ENCODE measurements at regions not wholly inside any gene's neighbourhood (a gene's known extent, or its start where the extent isn't known, plus 50 kb on each side); places are given as distances from the start of the nearest gene placed in this dataset.

DNA sequence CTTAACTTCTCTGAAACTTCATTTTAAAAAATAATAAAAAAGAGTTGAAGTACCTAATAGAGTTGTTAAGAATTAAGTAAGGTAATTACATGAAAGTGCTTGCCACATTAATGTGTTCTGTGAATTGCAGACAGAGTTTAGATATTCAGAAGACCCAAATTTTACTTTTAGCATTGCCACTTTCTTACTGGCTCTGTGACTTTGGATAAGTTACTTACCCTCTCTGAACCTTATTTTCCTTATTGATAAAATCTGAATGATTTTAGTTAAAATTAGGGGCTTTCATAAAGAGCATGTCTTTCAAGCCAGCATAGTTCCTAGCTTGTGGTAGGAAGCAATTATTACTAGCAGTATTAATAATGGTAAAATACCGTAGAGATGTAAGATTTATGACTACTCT, 101.2 kb upstream of the CREB1 start:
- H3K9me3 ChIP-seq: no peaks in the 10 kb centered on the region
- H3K4me3 ChIP-seq: no peak overlapping the region
- DNase-seq (no peak), ATAC-seq (ENCODE audit: low FRiP score in 2 of 2) (no peak)
- WGBS, 2 donors: 91 to 97% methylated on average over 1 of the region's 1 CpG
- H3K27me3 ChIP-seq: no peaks in the 10 kb centered on the region
- no peaks in the 10 kb centered on the region for H3K4me1 ChIP-seq
- no peak overlapping the region for H3K27ac ChIP-seq
- TF ChIP-seq POLR2AphosphoS5 (IDR thresholded peaks at IDR 0.05): no peak
- TF ChIP-seq, protein P1, sequence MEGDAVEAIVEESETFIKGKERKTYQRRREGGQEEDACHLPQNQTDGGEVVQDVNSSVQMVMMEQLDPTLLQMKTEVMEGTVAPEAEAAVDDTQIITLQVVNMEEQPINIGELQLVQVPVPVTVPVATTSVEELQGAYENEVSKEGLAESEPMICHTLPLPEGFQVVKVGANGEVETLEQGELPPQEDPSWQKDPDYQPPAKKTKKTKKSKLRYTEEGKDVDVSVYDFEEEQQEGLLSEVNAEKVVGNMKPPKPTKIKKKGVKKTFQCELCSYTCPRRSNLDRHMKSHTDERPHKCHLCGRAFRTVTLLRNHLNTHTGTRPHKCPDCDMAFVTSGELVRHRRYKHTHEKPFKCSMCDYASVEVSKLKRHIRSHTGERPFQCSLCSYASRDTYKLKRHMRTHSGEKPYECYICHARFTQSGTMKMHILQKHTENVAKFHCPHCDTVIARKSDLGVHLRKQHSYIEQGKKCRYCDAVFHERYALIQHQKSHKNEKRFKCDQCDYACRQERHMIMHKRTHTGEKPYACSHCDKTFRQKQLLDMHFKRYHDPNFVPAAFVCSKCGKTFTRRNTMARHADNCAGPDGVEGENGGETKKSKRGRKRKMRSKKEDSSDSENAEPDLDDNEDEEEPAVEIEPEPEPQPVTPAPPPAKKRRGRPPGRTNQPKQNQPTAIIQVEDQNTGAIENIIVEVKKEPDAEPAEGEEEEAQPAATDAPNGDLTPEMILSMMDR (IDR thresholded peaks at IDR 0.05): no peak
- TF ChIP-seq POLR2A (IDR thresholded peaks at IDR 0.05): no peak
- TF ChIP-seq EP300 (IDR thresholded peaks at IDR 0.05): no peak
- no peaks in the 10 kb centered on the region for H3K36me3 ChIP-seq

DNA sequence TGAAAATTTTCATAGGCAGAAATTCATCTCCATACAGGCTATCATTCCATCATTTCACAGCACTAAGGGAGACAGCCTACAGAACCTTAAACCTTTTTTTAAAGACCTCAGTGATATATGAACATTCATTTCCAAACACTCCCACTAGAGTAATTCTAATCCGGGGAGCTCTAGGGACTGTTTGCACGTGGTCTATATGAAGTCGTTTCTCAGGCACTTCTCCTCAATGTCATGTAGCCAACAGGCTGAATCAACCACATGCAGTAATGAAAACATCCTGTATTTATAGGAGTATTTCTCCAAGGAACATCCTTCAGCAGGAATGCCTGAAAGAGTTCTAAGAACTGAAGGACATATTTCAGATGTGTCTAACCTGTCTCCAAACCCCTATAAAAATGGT, 97.3 kb upstream of the CREB1 start:
- Histone ChIP-seq H3K27me3 (no peaks in the 10 kb centered on the region), H3K36me3 (no peaks in the 10 kb centered on the region), H3K27ac (no peak overlapping the region), H3K4me1 (no peaks in the 10 kb centered on the region), H3K4me3 (no peak overlapping the region), H3K9me3 (no peaks in the 10 kb centered on the region)
- 44 to 46% methylated on average over 3 of the region's 3 CpGs for WGBS, 2 donors
- DNase-seq (no peak), ATAC-seq (ENCODE audit: low FRiP score in 2 of 2) (no peak)
- TF ChIP-seq, protein P1 (IDR thresholded peaks at IDR 0.05): no peak
- TF ChIP-seq POLR2A (IDR thresholded peaks at IDR 0.05): no peak
- no peak for TF ChIP-seq EP300 (IDR thresholded peaks at IDR 0.05)
- TF ChIP-seq POLR2AphosphoS5 (IDR thresholded peaks at IDR 0.05): no peak

DNA sequence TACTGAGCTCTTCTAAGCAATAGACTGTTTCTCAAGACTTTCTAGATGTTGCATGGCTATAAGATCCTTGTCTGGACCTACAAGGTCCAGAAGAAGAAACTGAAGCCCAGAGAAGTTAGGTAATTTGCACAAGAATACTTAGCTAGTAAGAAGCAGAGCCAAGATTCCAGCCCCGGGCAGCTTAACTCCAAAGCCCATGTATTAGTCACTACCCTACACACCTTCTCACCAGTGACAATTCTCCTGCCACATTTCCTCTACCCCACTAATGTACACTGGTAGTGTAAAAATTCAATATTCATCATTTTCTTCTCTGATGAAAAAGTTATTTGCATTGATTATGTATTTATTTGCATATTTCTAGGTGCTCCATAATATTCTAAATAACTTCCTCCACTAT, 95.5 kb upstream of the CREB1 start:
- H3K4me3 ChIP-seq: no peak overlapping the region
- no peak for DNase-seq
- no peak overlapping the region for H3K27ac ChIP-seq
- no peaks in the 10 kb centered on the region for H3K4me1 ChIP-seq
- TF ChIP-seq POLR2AphosphoS5 (IDR thresholded peaks at IDR 0.05) (no peak), POLR2A (IDR thresholded peaks at IDR 0.05) (no peak)
- no peak for ATAC-seq (ENCODE audit: low FRiP score in 2 of 2)
- H3K36me3 ChIP-seq: no peaks in the 10 kb centered on the region
- H3K27me3 ChIP-seq: no peaks in the 10 kb centered on the region
- WGBS, 2 donors: 87 to 100% methylated on average over 1 of the region's 1 CpG
- no peaks in the 10 kb centered on the region for H3K9me3 ChIP-seq

DNA sequence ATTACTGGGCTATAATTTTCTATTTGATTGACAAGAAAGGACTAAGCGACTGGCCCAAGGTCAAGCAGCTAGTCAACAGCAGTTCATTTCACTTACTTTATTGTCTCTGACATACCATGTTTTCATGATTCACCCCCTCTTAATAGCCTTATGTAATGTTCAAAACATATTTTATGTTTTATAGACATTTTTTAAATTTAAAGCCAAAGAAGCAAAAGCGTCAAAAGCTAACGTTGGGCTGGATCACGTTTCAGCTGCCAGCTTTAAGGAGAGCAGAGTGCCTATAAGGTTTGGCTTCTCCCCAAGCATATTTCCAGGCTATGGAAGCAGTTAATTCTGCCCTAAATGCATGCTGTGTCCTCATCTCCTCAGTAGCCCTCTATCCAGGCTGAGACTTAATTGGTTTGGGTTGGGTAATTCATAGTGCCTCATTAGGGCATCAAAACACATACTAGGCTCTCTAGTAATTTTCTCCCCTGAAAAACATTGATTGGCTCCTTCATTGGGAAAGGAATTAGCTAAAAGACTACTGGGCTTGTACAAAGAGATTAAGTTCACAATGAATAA, 94.8 kb upstream of the CREB1 start:
- Histone ChIP-seq H3K9me3 (no peaks in the 10 kb centered on the region), H3K4me3 (no peak overlapping the region), H3K4me1 (no peaks in the 10 kb centered on the region), H3K27ac (no peak overlapping the region), H3K27me3 (no peaks in the 10 kb centered on the region), H3K36me3 (no peaks in the 10 kb centered on the region)
- DNase-seq (no peak), ATAC-seq (ENCODE audit: low FRiP score in 2 of 2) (no peak)
- 80 to 89% methylated on average over 4 of the region's 4 CpGs for WGBS, 2 donors
- TF ChIP-seq POLR2AphosphoS5 (IDR thresholded peaks at IDR 0.05) (no peak), EP300 (IDR thresholded peaks at IDR 0.05) (no peak)
- TF ChIP-seq, protein P1 (IDR thresholded peaks at IDR 0.05): no peak

DNA sequence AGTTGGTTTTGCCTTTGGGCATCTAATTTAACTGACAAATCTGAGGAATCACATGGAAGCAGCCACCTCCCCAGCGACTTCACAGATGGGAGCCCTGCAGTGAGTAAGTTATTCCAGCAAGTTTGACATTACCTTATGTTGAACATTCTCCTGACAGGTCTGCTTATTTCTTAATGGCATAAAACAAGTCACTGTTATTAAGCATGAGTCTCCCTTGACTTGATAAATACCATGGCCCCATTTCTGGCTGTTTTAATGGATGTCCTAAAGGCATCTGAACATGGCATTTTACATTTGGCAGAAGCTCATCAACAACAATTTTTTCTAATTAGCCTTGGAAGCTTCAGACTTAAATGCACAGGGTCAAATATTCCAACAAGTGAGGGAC, 92.6 kb upstream of the CREB1 start:
- no peak overlapping the region for H3K27ac ChIP-seq
- no peak for DNase-seq

More for the DNA sequence above, 92.6 kb upstream of the CREB1 start:
- Histone ChIP-seq H3K4me1 (no peaks in the 10 kb centered on the region), H3K27me3 (no peaks in the 10 kb centered on the region), H3K4me3 (no peak overlapping the region), H3K36me3 (no peaks in the 10 kb centered on the region), H3K9me3 (no peaks in the 10 kb centered on the region)
- ATAC-seq (ENCODE audit: low FRiP score in 2 of 2): no peak
- 83 to 90% methylated on average over 1 of the region's 1 CpG for WGBS, 2 donors
- no peak for TF ChIP-seq POLR2A (IDR thresholded peaks at IDR 0.05)
- no peak for TF ChIP-seq EP300 (IDR thresholded peaks at IDR 0.05)
- TF ChIP-seq, protein P1 (IDR thresholded peaks at IDR 0.05): no peak
- no peak for TF ChIP-seq POLR2AphosphoS5 (IDR thresholded peaks at IDR 0.05)

All from upper lobe of left lung (tissue), 6 donors.